HG03469 (cell line): ENCODE measurements at regions not wholly inside any gene's neighbourhood (a gene's known extent, or its start where the extent isn't known, plus 50 kb on each side); places are given as distances from the start of the nearest gene placed in this dataset.

ENCODE experiments used
- ATAC-seq: cut with Tn5 transposase; IDR thresholded peaks from one replicate; pipeline ENCODE4 v1.9.1; 2021; ENCODE audit warnings: mild to moderate bottlenecking, moderate library complexity, moderate number of reproducible peaks; ENCODE audit not compliant: unreplicated experiment

GRCh38 chrX:20527558-20528011, 260.9 kb upstream of the RPS6KA3 start:
- no peak for ATAC-seq

- no peak for ATAC-seq
These were observed 260.3 kb upstream of the RPS6KA3 start for GRCh38 chrX:20527041-20527440.

GRCh38 chrX:20523626-20524312, 257.1 kb upstream of the RPS6KA3 start:
- no peak for ATAC-seq

GRCh38 chrX:20522420-20522819, 255.7 kb upstream of the RPS6KA3 start:
- no peak for ATAC-seq

- ATAC-seq: no peak
These were observed 254.5 kb upstream of the RPS6KA3 start for GRCh38 chrX:20521222-20521621.

GRCh38 chrX:20519826-20520225, 253.1 kb upstream of the RPS6KA3 start:
- no peak for ATAC-seq

GRCh38 chrX:20519146-20519545, 252.4 kb upstream of the RPS6KA3 start:
- ATAC-seq: no peak

GRCh38 chrX:20517565-20517964, 250.9 kb upstream of the RPS6KA3 start:
- ATAC-seq: no peak

- peak; percentile 99 for ATAC-seq
These were observed 249.2 kb upstream of the RPS6KA3 start for GRCh38 chrX:20515841-20516461.

- ATAC-seq: no peak
These were observed 247.6 kb upstream of the RPS6KA3 start for GRCh38 chrX:20514358-20514757.

- ATAC-seq: no peak
These were observed 246.5 kb upstream of the RPS6KA3 start for GRCh38 chrX:20513185-20513584.

- ATAC-seq: no peak
These were observed 245.1 kb upstream of the RPS6KA3 start for GRCh38 chrX:20511792-20512191.

GRCh38 chrX:20507901-20508620, 241.4 kb upstream of the RPS6KA3 start:
- no peak for ATAC-seq

- no peak for ATAC-seq
These were observed 240.0 kb upstream of the RPS6KA3 start for GRCh38 chrX:20506739-20507138.

- no peak for ATAC-seq
These were observed 234.2 kb upstream of the RPS6KA3 start for GRCh38 chrX:20500949-20501348.

- ATAC-seq: peak; percentile 88
These were observed 233.6 kb upstream of the RPS6KA3 start for GRCh38 chrX:20500171-20500865.

GRCh38 chrX:20499763-20500162, 233.1 kb upstream of the RPS6KA3 start:
- no peak for ATAC-seq

- no peak for ATAC-seq
These were observed 232.3 kb upstream of the RPS6KA3 start for GRCh38 chrX:20498851-20499635.

- ATAC-seq: no peak
These were observed 228.9 kb upstream of the RPS6KA3 start for GRCh38 chrX:20495575-20495974.

GRCh38 chrX:20488473-20488872, 221.8 kb upstream of the RPS6KA3 start:
- no peak for ATAC-seq

- ATAC-seq: no peak
These were observed 220.5 kb upstream of the RPS6KA3 start for GRCh38 chrX:20487227-20487626.
